Ovary (tissue), 7 donors: ENCODE measurements at regions not wholly inside any gene's neighbourhood (a gene's known extent, or its start where the extent isn't known, plus 50 kb on each side); places are given as distances from the start of the nearest gene placed in this dataset.

Experiments used
- DNase-seq, 5 donors: peaks; one replicate each; pipeline ENCODE4 v3.0.0-alpha.2; 2019 to 2020
- H3K27ac ChIP-seq, 2 donors: fragments of 200-600 bp; one replicate each; pipeline versions ENCODE4 v1.5.1 to v1.8.0; 2019 to 2022
- H3K27me3 ChIP-seq: fragments of 200-600 bp; one replicate; pipeline ENCODE4 v1.8.0; 2022
- H3K36me3 ChIP-seq: fragments of 200-600 bp; sonication (generic); one replicate; pipeline ENCODE4 v1.5.1; 2019
- H3K4me1 ChIP-seq: one replicate; pipeline ENCODE4 v1.8.1; 2013; ENCODE audit warnings: mild to moderate bottlenecking, moderate library complexity; ENCODE audit not compliant: insufficient read depth
- H3K4me3 ChIP-seq: fragments of 200-600 bp; sonication (generic); one replicate; pipeline ENCODE4 v1.5.1; 2017
- H3K9me3 ChIP-seq, 2 donors: fragments of 200-600 bp in 1 of 2; sonication (generic) in 1 of 2; one replicate each; pipeline versions ENCODE4 v1.5.1 to v1.8.1; 2013 to 2019; ENCODE audit warnings: mild to moderate bottlenecking in 1 of 2, moderate library complexity in 1 of 2
- EP300 ChIP-seq: sonication (generic); formaldehyde crosslinking; IDR thresholded peaks from one replicate; pipeline ENCODE4 v1.6.1; 2017; ENCODE audit warnings: antibody characterized with exemption
- POLR2A ChIP-seq: fragments of 450-650 bp; IDR thresholded peaks from one replicate; pipeline ENCODE4 v1.6.1; 2017; ENCODE audit warnings: antibody characterized with exemption, mild to moderate bottlenecking, moderate library complexity
- WGBS, 3 donors: extraction: QIAGEN DNeasy Blood & Tissue Kit in 1 of 3; methylation state at CpG; one replicate each; pipeline versions ENCODE4 v1.1.5 to v1.1.7; 2013 to 2017; 5-methylcytosine and 5-hydroxymethylcytosine counted together
- intact Hi-C, 4 donors: fragments of 100-400 bp; cut with DNase I; formaldehyde crosslinking; loops; one replicate each; pipeline versions ENCODE4 v1.11.0 to v1.15.1; 2022 to 2023
- TF ChIP-seq, protein P1 (sequence below), 3 donors: fragments of 450-650 bp in 2 of 3; fragments of 200-600 bp in 1 of 3; IDR thresholded peaks; one replicate each; pipeline versions ENCODE4 v1.5.1 to v1.8.0; 2016 to 2022; ENCODE audit warnings: antibody characterized with exemption in 3 of 3, mild to moderate bottlenecking in 1 of 3
- donor health status: DM: no; HTN: no; CAD: no; lungs with moderate emphysema.
- donor health status: DM: no; HTN: no; CAD: no.
- donor health status: Bipolar disorder and iron deficiency.
- donor health status: DM: no; HTN: no; CAD: no.
- donor health status: DM: yes; HTN: yes; CAD: no.

DNA sequence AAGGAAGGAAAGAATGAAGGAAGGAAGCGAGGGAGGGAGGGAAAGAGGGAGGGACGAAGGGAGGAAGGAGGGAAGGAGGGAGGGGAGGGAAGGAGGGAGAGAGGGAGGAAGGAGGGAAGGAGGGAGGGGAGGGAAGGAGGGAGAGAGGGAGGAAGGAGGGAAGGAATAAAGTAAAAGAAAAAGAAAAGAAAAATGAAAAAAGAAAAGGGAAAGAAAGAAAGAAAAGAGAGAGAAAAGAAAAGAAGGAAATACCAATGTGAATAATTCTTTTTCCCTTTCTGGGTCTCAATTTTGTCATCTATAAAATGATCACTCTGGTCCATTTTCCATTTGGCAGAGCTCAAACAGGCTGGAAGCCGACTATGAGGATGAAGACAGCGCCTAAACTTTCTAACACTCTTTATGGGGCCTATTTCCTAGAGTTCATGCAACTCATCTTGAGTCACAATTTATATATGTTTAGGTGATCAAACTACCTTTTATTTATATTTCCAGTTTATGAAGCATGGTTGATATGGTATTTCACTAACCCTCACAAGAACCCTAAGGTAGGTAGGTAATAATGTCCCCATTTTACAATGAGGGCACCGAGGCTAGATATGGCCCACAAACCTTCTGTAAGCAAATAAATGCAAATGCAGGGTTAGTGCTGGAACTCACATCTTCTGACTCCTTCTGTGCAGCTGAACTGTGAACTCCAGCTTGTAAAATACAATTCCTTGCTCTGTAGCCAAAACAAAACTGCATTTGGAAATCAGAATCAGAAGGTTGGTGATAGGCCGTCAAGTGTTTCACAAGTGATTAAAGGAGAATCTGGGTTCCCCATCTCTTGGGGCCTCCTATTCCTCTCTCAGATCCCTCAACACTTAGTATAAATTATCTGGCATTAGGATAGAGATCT lies 434.3 kb downstream of the ETS1 start:
- no peak overlapping the region for H3K27ac ChIP-seq
- intact Hi-C loops, result no loop called here
- H3K9me3 ChIP-seq, result no peaks in the 10 kb centered on the region
- 72 to 83% (median 79%) methylated on average over 6 of the region's 6 CpGs for WGBS, 3 donors
- TF ChIP-seq, protein P1, sequence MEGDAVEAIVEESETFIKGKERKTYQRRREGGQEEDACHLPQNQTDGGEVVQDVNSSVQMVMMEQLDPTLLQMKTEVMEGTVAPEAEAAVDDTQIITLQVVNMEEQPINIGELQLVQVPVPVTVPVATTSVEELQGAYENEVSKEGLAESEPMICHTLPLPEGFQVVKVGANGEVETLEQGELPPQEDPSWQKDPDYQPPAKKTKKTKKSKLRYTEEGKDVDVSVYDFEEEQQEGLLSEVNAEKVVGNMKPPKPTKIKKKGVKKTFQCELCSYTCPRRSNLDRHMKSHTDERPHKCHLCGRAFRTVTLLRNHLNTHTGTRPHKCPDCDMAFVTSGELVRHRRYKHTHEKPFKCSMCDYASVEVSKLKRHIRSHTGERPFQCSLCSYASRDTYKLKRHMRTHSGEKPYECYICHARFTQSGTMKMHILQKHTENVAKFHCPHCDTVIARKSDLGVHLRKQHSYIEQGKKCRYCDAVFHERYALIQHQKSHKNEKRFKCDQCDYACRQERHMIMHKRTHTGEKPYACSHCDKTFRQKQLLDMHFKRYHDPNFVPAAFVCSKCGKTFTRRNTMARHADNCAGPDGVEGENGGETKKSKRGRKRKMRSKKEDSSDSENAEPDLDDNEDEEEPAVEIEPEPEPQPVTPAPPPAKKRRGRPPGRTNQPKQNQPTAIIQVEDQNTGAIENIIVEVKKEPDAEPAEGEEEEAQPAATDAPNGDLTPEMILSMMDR (IDR thresholded peaks at IDR 0.05), result no peak
- TF ChIP-seq POLR2A (no peak), EP300 (no peak)
- H3K4me1 ChIP-seq, result no peaks in the 10 kb centered on the region
- H3K27me3 ChIP-seq, result no peaks in the 10 kb centered on the region
- no peak for DNase-seq
- no peak overlapping the region for H3K4me3 ChIP-seq
- H3K36me3 ChIP-seq, result no peaks in the 10 kb centered on the region

DNA sequence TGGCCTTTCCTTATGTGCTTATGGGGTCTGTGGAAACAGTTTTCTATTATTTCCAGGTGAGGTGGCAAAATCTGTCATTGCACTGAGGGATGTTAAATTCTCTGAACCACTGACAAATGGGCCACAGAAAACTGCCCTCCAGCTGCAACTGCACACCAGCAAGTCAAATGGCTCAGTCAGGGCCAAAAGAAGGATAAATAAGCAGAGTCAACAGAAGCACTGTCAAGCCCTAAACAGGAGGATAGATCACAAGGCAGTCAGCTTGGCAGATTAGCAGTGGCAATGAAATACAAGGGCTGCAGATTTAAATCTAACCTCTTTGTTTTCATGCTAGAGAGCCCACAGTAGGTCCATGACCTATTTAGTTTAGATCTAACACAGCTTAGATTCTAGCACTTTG lies 435.6 kb downstream of the ETS1 start:
- TF ChIP-seq, protein P1 (IDR thresholded peaks at IDR 0.05), result no peak
- no peak for TF ChIP-seq POLR2A
- no peak for TF ChIP-seq EP300
- Histone ChIP-seq H3K27me3 (no peaks in the 10 kb centered on the region), H3K9me3 (no peaks in the 10 kb centered on the region), H3K27ac (no peak overlapping the region), H3K4me1 (no peaks in the 10 kb centered on the region), H3K36me3 (no peaks in the 10 kb centered on the region), H3K4me3 (no peak overlapping the region)
- no peak for DNase-seq
- intact Hi-C loops, result no loop called here

DNA sequence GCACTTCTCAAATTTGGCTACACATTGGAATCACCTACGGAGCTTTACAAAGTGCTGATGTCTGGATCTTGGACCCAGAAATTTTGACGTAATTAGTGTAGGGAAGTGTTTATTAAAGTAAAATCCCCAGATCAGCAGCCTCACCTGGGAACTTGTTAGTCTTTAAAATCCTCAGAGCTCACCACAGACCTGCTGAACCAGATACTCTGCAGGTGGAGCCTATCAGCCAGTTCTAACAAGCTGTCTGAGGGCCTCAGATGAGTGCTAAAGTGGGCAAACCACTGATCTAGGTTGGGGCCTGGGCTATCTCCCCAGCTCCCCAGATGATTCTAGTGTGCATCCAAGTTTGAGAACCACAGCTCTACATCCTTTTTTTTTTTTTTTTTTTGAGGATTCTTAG lies 436.0 kb downstream of the ETS1 start:
- no peaks in the 10 kb centered on the region for H3K9me3 ChIP-seq
- intact Hi-C loops, result no loop called here
- TF ChIP-seq, protein P1 (IDR thresholded peaks at IDR 0.05), result no peak
- TF ChIP-seq EP300 (no peak), POLR2A (no peak)
- H3K4me3 ChIP-seq, result no peak overlapping the region
- no peaks in the 10 kb centered on the region for H3K36me3 ChIP-seq
- no peaks in the 10 kb centered on the region for H3K4me1 ChIP-seq
- no peaks in the 10 kb centered on the region for H3K27me3 ChIP-seq
- H3K27ac ChIP-seq, result no peak overlapping the region
- 89 to 97% (median 91%) methylated on average over 2 of the region's 2 CpGs for WGBS, 3 donors
- no peak for DNase-seq

DNA sequence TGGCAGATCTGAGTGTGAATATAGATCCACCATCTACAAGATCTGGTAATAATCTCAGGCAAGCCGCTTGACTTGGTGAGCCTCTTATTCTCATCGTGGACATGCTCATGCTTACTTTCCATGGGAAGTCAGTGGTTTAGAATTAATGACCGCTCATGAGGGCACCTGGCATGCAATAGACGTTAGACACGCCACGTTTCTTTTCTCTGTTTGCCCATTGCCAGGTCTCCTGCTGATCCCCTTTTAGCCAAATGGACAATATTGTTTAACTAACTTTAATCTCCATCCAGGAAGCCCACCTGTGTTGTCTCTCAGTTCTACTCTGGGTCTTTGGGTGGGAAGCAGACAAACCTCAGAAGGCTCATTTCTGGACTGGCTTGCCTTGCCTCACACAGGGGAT lies 439.1 kb downstream of the ETS1 start:
- Histone ChIP-seq H3K27ac (no peak overlapping the region), H3K4me3 (no peak overlapping the region), H3K4me1 (no peaks in the 10 kb centered on the region), H3K9me3 (no peaks in the 10 kb centered on the region), H3K27me3 (no peaks in the 10 kb centered on the region), H3K36me3 (no peaks in the 10 kb centered on the region)
- TF ChIP-seq, protein P1 (IDR thresholded peaks at IDR 0.05), result no peak
- TF ChIP-seq EP300, result no peak
- no peak for TF ChIP-seq POLR2A
- intact Hi-C loops, result no loop called here
- DNase-seq, result no peak
- WGBS, 3 donors, result 95% methylated on average over 6 of the region's 6 CpGs
